NCI-H187 (cell line): ENCODE measurements at regions not wholly inside any gene's neighbourhood (a gene's known extent, or its start where the extent isn't known, plus 50 kb on each side); places are given as distances from the start of the nearest gene placed in this dataset.

Source experiments
- DNase-seq, 2 experiments: peaks; one replicate each; lab custom pipeline; 2025; lab: John Stamatoyannopoulos, UW

DNA sequence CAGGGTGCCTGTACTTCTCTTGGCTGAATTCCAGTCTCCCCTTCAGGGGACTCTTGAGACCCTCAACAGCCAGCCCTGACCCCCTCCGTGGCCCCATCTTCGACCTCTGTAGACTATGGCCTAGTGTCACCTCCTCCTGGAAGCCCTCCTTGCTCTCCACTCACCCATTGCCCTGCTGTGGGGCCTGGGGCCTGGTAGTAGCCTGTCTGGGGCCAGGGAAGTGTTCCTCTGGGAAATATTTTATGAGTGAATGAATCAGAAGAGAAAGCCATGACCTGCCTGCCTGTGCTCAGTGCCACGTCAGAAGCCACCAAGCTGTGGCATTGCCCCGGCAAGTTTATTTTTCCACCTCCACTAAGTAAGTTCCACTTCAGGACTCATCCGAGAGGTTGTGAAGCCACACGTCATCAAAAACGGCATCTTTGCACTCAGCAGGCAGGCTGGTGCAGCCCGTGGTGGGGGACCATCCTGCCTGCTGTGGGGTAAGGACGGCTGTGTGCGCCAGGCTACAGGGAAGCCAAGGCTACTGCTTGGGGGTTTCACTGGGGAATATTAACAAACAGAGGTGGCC, 59.6 kb upstream of the PPARA start:
- no peak for DNase-seq

DNA sequence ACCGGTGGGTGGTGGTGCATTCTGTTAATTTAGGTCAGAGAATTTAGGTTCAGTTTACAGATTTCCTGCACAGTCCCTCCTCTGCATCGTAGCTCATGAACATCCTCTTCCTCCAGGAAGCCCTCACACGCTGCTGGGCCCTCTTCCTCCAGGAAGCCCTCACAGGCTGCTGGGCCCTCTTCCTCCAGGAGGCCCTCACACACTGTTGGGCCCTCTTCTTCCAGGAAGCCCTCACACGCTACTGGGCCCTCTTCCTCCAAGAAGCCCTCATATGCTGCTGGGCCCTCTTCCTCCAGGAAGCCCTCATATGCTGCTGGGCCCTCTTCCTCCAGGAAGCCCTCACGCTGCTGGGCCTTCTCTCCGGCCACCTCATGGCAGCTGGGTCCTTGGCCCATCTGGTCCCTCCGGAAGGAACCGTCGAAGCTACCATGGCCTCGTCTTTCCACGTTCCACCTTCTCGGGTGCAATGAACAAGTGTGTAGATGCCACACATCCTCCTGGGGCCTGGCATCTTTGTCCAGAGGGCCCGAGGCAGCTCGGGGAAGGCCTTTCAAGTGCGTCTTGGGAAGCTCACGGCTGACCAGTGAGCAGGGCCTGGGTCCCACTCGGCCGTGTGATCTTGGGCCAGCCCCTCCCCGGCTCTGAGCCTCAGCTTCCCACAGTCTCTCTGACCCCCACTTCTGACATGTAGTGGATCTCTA, 58.9 kb upstream of the PPARA start:
- DNase-seq: no peak

DNA sequence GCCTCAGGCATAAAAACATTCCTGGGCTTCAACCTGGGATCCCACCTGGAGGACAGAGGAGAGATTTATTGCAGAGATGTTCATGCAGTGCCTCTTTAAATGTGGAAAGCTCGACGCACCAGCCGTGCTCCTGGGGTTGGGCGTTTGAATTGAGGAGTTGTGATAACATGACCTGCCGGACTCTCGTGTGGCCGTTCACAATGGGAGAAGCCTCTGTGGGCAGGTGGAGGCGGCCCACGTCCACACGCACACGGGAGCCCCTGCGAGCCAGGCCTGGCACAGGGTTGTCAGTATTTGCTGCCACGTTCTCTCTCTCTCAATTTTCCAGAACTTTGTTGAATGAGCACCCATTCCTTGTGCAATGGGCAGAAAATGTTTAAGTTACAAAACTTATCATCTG, 58.3 kb upstream of the PPARA start:
- no peak for DNase-seq

DNA sequence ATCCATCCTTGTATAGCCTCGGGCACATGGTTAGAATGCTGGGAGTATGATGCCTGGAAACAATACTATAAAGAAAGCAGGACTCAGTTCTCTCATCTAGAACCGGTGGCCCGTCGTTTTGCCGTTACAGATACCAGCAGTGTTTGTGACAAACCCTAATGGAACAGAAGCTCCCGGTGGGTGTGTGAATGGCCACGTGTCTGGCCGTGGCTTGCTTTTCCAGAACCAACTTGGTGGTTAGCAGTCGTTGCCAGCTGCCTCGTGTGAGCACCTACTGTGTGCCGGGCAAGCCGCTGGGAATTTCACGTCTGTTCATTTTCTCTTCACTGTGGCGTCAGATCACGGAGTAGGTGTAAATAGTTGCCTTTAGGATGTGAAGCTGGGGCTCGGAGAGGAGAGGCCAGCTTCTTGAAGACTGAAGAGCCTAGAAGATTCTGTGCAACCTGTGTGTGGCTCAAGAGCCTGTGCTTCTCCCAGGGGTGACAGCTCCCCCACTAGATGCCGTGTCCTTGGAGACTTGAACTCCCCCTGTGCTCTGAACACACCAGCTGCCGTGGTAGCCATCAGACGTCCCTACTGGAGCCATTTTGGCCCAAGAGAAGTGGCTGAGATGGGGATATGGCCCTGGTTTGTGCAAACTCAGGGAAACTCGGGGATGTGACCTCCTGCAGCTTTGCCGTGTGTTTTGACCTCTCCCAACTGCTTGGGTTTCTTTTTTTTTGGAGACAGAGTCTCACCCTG, 57.5 kb upstream of the PPARA start:
- no peak for DNase-seq

DNA sequence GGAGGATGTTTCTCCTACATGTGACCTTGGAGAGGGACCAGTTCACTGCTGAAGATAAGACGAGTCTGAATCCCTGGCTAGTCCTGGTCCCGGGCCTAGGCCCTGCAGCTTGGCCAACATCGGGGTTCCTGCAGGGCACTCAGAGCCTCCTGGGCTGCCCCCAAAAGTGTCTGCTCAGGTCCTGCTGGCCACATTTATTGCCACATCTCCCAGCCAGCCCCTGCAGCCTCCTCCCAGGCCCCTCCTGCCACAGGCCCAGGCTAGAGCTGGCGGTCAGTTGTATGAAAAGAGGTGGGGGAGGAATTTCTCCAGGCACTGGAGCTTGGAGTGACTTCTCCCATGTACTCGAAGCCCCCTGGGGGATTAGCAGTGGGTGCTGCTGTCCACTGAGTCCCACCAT, 56.5 kb upstream of the PPARA start:
- no peak for DNase-seq

DNA sequence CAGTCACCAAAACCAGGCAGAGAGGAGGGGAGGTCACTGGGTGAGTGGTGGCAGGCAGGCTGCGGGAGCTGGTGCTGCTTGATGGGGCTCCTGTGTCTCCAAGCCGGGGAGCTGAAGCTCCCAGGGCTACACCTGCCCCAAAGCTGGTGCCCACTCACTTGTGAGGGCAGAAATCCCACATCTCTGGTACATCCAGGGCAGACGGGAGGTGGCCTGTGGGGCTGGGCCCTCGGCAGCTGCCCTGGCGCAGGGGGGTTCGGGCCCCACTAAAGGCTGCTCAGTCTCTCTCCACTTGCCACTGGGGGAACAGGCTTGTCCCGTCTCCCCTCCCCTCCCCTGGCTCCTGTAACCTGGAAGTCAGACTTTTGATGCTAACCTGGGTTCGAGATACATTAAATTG, 55.6 kb upstream of the PPARA start:
- no peak for DNase-seq

DNA sequence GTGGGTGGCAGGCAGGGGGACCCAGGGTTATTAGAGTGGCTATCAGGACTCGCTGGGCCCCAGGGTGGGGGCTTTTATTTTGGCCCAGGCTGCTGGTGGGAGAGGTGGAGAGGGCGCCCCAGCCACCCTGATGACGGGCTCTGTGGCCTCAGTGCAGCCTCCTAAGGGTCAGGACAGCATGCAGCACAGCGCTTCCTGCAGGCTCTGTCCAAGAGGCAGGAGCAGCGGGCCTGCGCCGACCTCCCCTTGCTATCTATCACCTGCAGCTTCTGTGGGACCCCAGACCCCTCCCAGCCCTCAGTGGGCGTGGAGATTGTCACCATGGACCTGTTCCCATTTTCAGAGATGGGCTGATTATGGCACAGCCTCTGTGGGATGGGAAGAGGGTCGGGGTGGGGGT, 54.3 kb upstream of the PPARA start:
- DNase-seq: no peak

DNA sequence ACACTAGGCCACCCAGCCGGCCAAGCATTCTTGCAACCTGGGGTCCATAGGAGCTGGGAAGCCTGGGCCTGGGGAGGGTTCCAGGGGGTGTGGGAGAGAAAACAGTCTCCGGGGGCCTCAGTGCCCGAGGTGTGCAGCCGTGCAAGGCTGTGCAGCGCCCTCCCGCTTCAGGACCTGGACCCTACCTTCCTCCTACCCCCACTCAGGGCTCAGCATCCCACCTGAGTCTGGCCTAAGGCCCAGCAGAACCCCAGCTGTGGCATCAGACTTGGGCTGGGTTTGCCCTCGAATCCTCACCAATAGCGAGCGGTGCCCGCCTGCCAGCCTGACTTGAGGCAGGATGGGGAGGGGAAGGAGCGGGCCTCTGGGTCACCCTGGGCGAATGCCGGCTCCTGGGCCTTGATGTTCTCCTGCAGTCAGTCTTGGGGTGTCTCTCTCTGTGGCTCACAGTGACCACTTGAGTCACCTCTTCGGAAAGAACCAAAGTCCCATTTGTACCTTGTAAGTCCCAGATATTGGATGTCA, 53.6 kb upstream of the PPARA start:
- no peak for DNase-seq

DNA sequence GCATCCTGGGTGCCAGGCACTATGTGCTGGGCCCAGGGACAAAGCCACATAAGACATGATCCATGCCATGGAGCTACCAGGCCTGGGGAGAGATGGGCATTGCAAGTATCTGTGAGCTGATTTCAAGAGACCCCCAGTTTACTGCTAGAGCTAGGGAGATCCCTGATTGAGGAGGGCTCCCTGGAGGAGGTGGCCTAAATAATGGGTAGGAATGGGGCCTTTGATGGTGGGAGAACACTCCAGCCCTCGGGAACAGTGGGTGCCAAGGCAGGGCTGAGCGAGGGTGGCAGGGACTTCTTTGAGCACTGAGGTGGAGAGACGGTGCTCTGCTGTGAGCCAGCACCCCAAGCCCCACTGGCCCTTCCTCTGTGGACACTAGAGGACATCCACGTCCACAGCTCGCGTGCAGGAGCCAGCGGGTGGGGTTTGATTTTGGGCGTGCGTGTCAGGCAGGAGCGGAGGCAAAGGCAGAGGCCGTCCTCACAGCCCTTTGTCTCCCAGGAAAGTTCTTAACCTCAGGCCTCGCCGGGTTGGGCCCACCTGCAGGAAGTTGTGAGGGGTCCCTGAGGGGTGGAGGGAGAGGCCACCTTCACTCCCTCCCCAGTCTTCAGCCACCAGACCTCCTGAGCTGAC, 52.9 kb upstream of the PPARA start:
- DNase-seq: no peak

DNA sequence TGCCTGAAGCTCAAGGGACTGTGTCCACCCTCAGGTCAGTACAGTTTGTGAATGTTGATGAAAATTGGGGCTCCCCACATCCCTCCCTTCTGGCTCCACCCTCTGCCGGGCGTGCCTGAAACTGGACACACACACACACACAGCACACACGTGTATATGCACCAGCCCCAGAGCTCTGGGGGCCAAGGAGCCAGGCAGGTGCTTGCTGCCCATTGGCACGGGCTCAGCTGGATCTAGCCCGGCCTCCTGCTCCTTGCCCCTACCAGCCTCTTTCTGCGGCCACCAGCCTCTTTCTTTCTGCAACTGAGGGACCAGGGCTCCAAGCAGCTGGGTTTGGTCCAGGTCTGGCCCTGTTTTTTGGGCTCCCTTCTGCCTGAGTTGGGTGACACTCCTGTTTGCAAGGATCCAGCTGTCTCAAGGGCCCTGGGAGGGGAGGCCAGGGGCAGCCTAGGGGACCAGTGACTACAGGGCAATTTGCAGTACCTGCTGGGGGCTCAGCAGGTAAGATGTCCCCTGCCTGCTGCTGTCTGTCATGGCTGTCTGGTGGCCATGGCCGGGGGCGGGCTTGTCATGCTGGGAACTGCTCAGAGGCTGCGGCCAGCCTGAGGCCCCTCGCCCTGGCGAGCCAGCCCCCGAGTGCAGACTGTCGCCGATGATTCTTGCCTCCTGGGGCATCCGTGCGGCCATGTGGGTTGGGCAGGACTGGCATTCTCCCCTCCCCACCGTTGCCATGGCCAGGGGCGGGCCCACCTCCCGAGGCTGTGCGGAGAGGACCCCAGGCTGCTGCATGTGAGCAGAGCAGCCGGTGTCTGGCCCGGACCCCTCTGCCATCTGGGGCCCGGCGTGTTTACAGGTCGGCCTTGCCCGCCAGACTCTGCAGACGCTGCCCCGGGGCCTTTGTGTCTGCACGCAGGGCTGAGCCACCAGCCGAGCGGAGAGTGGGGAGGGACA, 51.5 kb upstream of the PPARA start:
- DNase-seq: no peak

DNA sequence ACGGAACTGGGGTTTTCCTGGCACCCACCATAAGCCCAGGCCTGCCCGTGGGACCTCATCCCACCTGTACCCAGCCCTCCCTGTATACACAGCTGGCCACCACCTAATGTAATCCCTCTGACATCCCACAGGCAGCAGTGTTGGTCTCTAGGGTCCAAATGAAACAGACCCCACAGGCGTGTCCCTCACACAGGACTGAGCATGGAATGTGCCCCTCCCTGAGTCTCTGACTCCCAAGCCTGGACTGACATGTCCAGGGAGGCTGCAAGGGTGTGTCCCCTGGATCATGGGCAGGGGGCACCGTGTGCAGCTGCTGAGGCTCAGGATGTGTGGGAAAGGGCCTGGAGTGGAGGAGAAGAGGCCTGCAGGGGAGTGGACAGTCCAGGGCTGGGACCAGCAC, 50.6 kb upstream of the PPARA start:
- DNase-seq: no peak

DNA sequence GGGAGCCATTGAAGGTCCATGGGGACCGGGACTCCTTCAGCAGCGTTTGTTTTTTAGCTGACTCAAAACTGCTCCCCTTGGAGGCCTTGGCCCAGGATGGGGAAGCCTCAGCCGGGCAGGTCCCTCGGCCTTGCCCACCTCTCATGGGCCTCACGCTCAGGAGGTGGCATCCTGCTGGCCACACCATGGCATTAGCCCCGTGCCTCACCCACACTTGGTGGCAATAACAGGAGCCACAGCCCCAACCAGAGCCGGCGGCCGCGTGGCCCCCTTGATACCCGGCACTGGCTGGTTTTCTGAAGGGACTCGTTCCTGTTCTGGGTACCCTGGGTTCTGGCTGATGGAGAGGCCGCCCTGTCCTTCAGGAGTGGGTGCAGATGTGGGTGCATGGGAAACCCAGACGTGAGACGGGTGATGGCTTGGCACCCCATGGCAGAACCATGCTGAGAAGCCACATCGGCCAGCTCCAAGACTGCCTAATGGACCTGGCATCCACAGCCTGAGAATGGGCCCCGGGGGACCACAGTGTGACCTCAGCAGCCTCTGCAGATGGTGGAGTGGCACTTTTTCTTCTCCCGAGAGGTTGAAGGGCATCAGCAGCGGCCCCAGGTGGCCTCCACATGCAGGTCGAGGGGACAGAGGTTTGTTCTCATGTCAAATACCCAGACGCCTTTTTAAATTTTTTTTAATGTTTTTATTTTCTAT, 49.8 kb upstream of the PPARA start:
- DNase-seq: no peak
